Loucy (cell line): ENCODE measurements at regions not wholly inside any gene's neighbourhood (a gene's known extent, or its start where the extent isn't known, plus 50 kb on each side); places are given as distances from the start of the nearest gene placed in this dataset.

Experiments
- H2AFZ ChIP-seq: fragments of 200-600 bp; sonication (generic); 2 replicates; pipeline ENCODE4 v1.6.0; 2016; ENCODE audit warnings: antibody characterized with exemption, mild to moderate bottlenecking, low read length, moderate library complexity
- H3F3A ChIP-seq: fragments of 200-600 bp; 2 replicates; pipeline ENCODE4 v1.6.0; 2016; ENCODE audit warnings: antibody characterized with exemption, low read depth, mild to moderate bottlenecking
- H3K27me3 ChIP-seq: fragments of 200-600 bp; sonication (generic); 2 replicates; pipeline ENCODE4 v1.6.1; 2014; ENCODE audit warnings: low read length, mild to moderate bottlenecking; ENCODE audit not compliant: insufficient read depth, poor library complexity, severe bottlenecking
- H3K36me3 ChIP-seq: fragments of 200-600 bp; sonication (generic); 2 replicates; pipeline ENCODE4 v1.6.1; 2016; ENCODE audit warnings: low read length; ENCODE audit not compliant: insufficient read depth
- H3K4me1 ChIP-seq: fragments of 200-600 bp; sonication (generic); 2 replicates; pipeline ENCODE4 v1.5.1; 2014; ENCODE audit warnings: low read length, mild to moderate bottlenecking; ENCODE audit not compliant: insufficient read depth, poor library complexity, severe bottlenecking
- H3K4me2 ChIP-seq: fragments of 200-600 bp; sonication (generic); 2 replicates; pipeline ENCODE4 v1.6.0; 2014; ENCODE audit warnings: antibody characterized with exemption, low read length, low read depth, mild to moderate bottlenecking; ENCODE audit not compliant: poor library complexity, severe bottlenecking
- H3K4me3 ChIP-seq: fragments of 200-600 bp; sonication (generic); 2 replicates; pipeline ENCODE4 v1.5.1; 2014; ENCODE audit warnings: low read length, mild to moderate bottlenecking, mixed read lengths; ENCODE audit not compliant: poor library complexity, severe bottlenecking
- H3K79me2 ChIP-seq: fragments of 200-600 bp; sonication (generic); 2 replicates; pipeline ENCODE4 v1.6.1; 2014; ENCODE audit warnings: low read length; ENCODE audit not compliant: insufficient read depth
- H3K9ac ChIP-seq: fragments of 200-600 bp; sonication (generic); 2 replicates; pipeline ENCODE4 v1.6.0; 2014; ENCODE audit warnings: mild to moderate bottlenecking, low read depth, low read length, moderate library complexity; ENCODE audit not compliant: poor library complexity, severe bottlenecking
- H3K9me2 ChIP-seq: fragments of 200-600 bp; sonication (generic); replicated peaks from 2 replicates; pipeline ENCODE4 v1.6.1; 2016; ENCODE audit warnings: low read depth, low read length, mixed read lengths
- H3K9me3 ChIP-seq: fragments of 200-600 bp; sonication (generic); 2 replicates; pipeline ENCODE4 v1.6.1; 2014; ENCODE audit warnings: mild to moderate bottlenecking, antibody characterized with exemption, low read length, low read depth; ENCODE audit not compliant: insufficient read depth
- H4K20me1 ChIP-seq: fragments of 200-600 bp; sonication (generic); 2 replicates; pipeline ENCODE4 v1.6.0; 2014; ENCODE audit warnings: antibody characterized with exemption, low read length, mild to moderate bottlenecking; ENCODE audit not compliant: insufficient read depth, poor library complexity, severe bottlenecking
- CTCF ChIP-seq: fragments of 200-600 bp; sonication (generic); conservative IDR thresholded peaks from 2 replicates; pipeline ENCODE4 v1.5.1; 2014; ENCODE audit warnings: mild to moderate bottlenecking, antibody characterized with exemption, low read length
- EZH2phosphoT487 ChIP-seq: fragments of 200-600 bp; IDR thresholded peaks from 2 replicates; pipeline ENCODE4 v1.6.1; 2018; ENCODE audit warnings: antibody characterized with exemption, mild to moderate bottlenecking, moderate library complexity, borderline replicate concordance

GRCh38 chr6:95197590-95197989 is 379.7 kb upstream of the MANEA start:
- no peak overlapping the region for H3K9ac ChIP-seq
- H3K4me3 ChIP-seq, result no peak overlapping the region
- no peak overlapping the region for H3K4me2 ChIP-seq
- no peaks in the 10 kb centered on the region for H4K20me1 ChIP-seq
- H3K4me1 ChIP-seq, result no peaks in the 10 kb centered on the region
- no peak overlapping the region for H2AFZ ChIP-seq
- H3K36me3 ChIP-seq, result no peaks in the 10 kb centered on the region
- H3K79me2 ChIP-seq, result no peaks in the 10 kb centered on the region
- H3F3A ChIP-seq, result no peaks in the 10 kb centered on the region
- no peaks in the 10 kb centered on the region for H3K9me3 ChIP-seq
- no peaks in the 10 kb centered on the region for H3K9me2 ChIP-seq
- TF ChIP-seq EZH2phosphoT487 (no peak), CTCF (no peak)
- no peaks in the 10 kb centered on the region for H3K27me3 ChIP-seq

- H4K20me1 ChIP-seq, result no peaks in the 10 kb centered on the region
- H2AFZ ChIP-seq, result no peak overlapping the region
- TF ChIP-seq CTCF (peak; percentile 72), EZH2phosphoT487 (no peak)
Observed at GRCh38 chr6:95203153-95203754, 374.1 kb upstream of the MANEA start.

GRCh38 chr6:95204178-95204577 is 373.2 kb upstream of the MANEA start:
- Histone ChIP-seq H3K4me3 (no peak overlapping the region), H3K36me3 (no peaks in the 10 kb centered on the region), H3K27me3 (no peaks in the 10 kb centered on the region), H3K4me1 (no peaks in the 10 kb centered on the region), H3K4me2 (no peak overlapping the region), H3K9ac (no peak overlapping the region), H2AFZ (no peak overlapping the region), H3K9me3 (no peaks in the 10 kb centered on the region), H4K20me1 (no peaks in the 10 kb centered on the region), H3F3A (no peaks in the 10 kb centered on the region), H3K9me2 (no peaks in the 10 kb centered on the region), H3K79me2 (no peaks in the 10 kb centered on the region)
- TF ChIP-seq CTCF, result no peak
- TF ChIP-seq EZH2phosphoT487, result no peak

More at GRCh38 chr6:95203153-95203754, 374.1 kb upstream of the MANEA start:
- Histone ChIP-seq H3K79me2 (no peaks in the 10 kb centered on the region), H3K4me2 (no peak overlapping the region), H3K9me3 (no peaks in the 10 kb centered on the region), H3K9me2 (no peaks in the 10 kb centered on the region), H3K9ac (no peak overlapping the region), H3F3A (no peaks in the 10 kb centered on the region), H3K4me1 (no peaks in the 10 kb centered on the region), H3K4me3 (no peak overlapping the region), H3K36me3 (no peaks in the 10 kb centered on the region), H3K27me3 (no peaks in the 10 kb centered on the region)
